Activated T-cell treated with anti-CD3 and anti-CD28 coated beads for 1 hour (primary cell): ENCODE measurements at regions not wholly inside any gene's neighbourhood (a gene's known extent, or its start where the extent isn't known, plus 50 kb on each side); places are given as distances from the start of the nearest gene placed in this dataset.

ENCODE experiments used
- DNase-seq: peaks from one replicate; pipeline ENCODE4 v3.0.0-alpha.2; 2020; ENCODE audit warnings: low read depth

- no peak for DNase-seq
Measured at GRCh38 chr6:4322846-4323309, 187.5 kb upstream of the ECI2 start.

GRCh38 chr6:4322134-4322845 lies 186.9 kb upstream of the ECI2 start:
- DNase-seq, result no peak

GRCh38 chr6:4320860-4321259 lies 185.5 kb upstream of the ECI2 start:
- DNase-seq, result no peak

GRCh38 chr6:4319981-4320683 lies 184.8 kb upstream of the ECI2 start:
- DNase-seq, result no peak

- DNase-seq, result no peak
Measured at GRCh38 chr6:4318321-4318720, 182.9 kb upstream of the ECI2 start.

- no peak for DNase-seq
Measured at GRCh38 chr6:4316867-4317400, 181.6 kb upstream of the ECI2 start.

GRCh38 chr6:4314201-4314707 lies 178.9 kb upstream of the ECI2 start:
- DNase-seq, result no peak

GRCh38 chr6:4313044-4313686 lies 177.8 kb upstream of the ECI2 start:
- DNase-seq, result no peak

- no peak for DNase-seq
Measured at GRCh38 chr6:4311976-4312860, 176.8 kb upstream of the ECI2 start.

GRCh38 chr6:4309540-4309939 lies 174.2 kb upstream of the ECI2 start:
- no peak for DNase-seq

- no peak for DNase-seq
Measured at GRCh38 chr6:4308364-4308763, 173.0 kb upstream of the ECI2 start.

GRCh38 chr6:4304927-4305455 lies 169.6 kb upstream of the ECI2 start:
- no peak for DNase-seq

GRCh38 chr6:4303638-4304037 lies 168.3 kb upstream of the ECI2 start:
- no peak for DNase-seq

- no peak for DNase-seq
Measured at GRCh38 chr6:4302524-4302923, 167.1 kb upstream of the ECI2 start.

GRCh38 chr6:4301871-4302270 lies 166.5 kb upstream of the ECI2 start:
- no peak for DNase-seq

GRCh38 chr6:4300917-4301316 lies 165.5 kb upstream of the ECI2 start:
- DNase-seq, result no peak

- no peak for DNase-seq
Measured at GRCh38 chr6:4299476-4299875, 164.1 kb upstream of the ECI2 start.

GRCh38 chr6:4297348-4297747 lies 162.0 kb upstream of the ECI2 start:
- no peak for DNase-seq

GRCh38 chr6:4296552-4296951 lies 161.2 kb upstream of the ECI2 start:
- no peak for DNase-seq

GRCh38 chr6:4295783-4296155 lies 160.4 kb upstream of the ECI2 start:
- DNase-seq, result no peak

- DNase-seq, result no peak
Measured at GRCh38 chr6:4295058-4295782, 159.8 kb upstream of the ECI2 start.
